RWPE2 (cell line): ENCODE measurements at regions not wholly inside any gene's neighbourhood (a gene's known extent, or its start where the extent isn't known, plus 50 kb on each side); places are given as distances from the start of the nearest gene placed in this dataset.

ENCODE experiments used
- ATAC-seq: fragments of 200-7000 bp; cut with Tn5 transposase; 3 replicates; pipeline ENCODE4 v1.9.1; 2021; ENCODE audit warnings: low read depth
- DNase-seq: peaks from one replicate; pipeline ENCODE4 v3.0.0-alpha.2; 2020; ENCODE audit warnings: low spot score
- H3K27ac ChIP-seq: fragments of 450-650 bp; 2 replicates; pipeline ENCODE4 v1.5.1; 2017; ENCODE audit warnings: mild to moderate bottlenecking; ENCODE audit not compliant: poor library complexity, severe bottlenecking
- H3K27me3 ChIP-seq: fragments of 250-450 bp; sonication (Bioruptor Pico); 2 replicates; pipeline ENCODE4 v1.5.1; 2021; ENCODE audit warnings: mild to moderate bottlenecking, moderate library complexity; ENCODE audit not compliant: insufficient read depth, poor library complexity, severe bottlenecking
- H3K36me3 ChIP-seq: fragments of 250-450 bp; sonication (Bioruptor Pico); 2 replicates; pipeline ENCODE4 v1.5.1; 2020; ENCODE audit warnings: low read depth, mild to moderate bottlenecking, moderate library complexity
- H3K4me1 ChIP-seq: fragments of 250-450 bp; sonication (Bioruptor Pico); 2 replicates; pipeline ENCODE4 v1.5.1; 2021; ENCODE audit warnings: mild to moderate bottlenecking, moderate library complexity; ENCODE audit not compliant: insufficient read depth, poor library complexity, severe bottlenecking
- H3K4me3 ChIP-seq: fragments of 250-450 bp; sonication (Bioruptor Pico); 2 replicates; pipeline ENCODE4 v1.5.1; 2021; ENCODE audit warnings: mild to moderate bottlenecking, moderate library complexity; ENCODE audit not compliant: severe bottlenecking
- H3K9me3 ChIP-seq: fragments of 250-450 bp; sonication (Bioruptor Pico); 2 replicates; pipeline ENCODE4 v1.5.1; 2021; ENCODE audit warnings: mild to moderate bottlenecking, moderate library complexity; ENCODE audit not compliant: severe bottlenecking
- TF ChIP-seq, protein P1 (sequence below): fragments of 450-650 bp; IDR thresholded peaks from one replicate; pipeline ENCODE4 v1.5.1; 2017; ENCODE audit warnings: mild to moderate bottlenecking, moderate library complexity; ENCODE audit not compliant: poor library complexity, severe bottlenecking

DNA sequence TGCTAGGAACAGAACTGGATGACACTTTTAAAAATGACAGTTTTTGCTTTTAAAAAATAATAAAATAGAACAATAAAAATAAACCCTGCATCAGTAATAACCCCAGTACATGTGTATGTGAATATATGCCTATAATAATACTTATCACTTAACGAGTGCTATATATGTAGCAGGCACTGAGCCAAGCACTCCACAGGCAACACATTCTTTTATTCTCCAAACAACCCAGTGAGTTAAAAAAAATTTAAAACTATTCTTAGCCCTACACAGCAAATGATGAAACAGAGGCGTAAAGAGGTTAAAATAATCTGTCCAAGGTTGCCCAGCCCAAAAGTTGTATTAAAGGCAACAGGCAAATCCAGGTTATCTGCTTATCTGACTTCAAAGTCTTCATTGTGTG, 124.5 kb upstream of the SMIM23 start:
- no peaks in the 10 kb centered on the region for H3K9me3 ChIP-seq
- no peak for DNase-seq
- TF ChIP-seq, protein P1, sequence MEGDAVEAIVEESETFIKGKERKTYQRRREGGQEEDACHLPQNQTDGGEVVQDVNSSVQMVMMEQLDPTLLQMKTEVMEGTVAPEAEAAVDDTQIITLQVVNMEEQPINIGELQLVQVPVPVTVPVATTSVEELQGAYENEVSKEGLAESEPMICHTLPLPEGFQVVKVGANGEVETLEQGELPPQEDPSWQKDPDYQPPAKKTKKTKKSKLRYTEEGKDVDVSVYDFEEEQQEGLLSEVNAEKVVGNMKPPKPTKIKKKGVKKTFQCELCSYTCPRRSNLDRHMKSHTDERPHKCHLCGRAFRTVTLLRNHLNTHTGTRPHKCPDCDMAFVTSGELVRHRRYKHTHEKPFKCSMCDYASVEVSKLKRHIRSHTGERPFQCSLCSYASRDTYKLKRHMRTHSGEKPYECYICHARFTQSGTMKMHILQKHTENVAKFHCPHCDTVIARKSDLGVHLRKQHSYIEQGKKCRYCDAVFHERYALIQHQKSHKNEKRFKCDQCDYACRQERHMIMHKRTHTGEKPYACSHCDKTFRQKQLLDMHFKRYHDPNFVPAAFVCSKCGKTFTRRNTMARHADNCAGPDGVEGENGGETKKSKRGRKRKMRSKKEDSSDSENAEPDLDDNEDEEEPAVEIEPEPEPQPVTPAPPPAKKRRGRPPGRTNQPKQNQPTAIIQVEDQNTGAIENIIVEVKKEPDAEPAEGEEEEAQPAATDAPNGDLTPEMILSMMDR = no peak
- no peaks in the 10 kb centered on the region for H3K36me3 ChIP-seq
- no peaks in the 10 kb centered on the region for H3K4me1 ChIP-seq
- H3K27me3 ChIP-seq = no peaks in the 10 kb centered on the region
- no peak for ATAC-seq
- H3K4me3 ChIP-seq = no peak overlapping the region
- H3K27ac ChIP-seq = no peak overlapping the region

DNA sequence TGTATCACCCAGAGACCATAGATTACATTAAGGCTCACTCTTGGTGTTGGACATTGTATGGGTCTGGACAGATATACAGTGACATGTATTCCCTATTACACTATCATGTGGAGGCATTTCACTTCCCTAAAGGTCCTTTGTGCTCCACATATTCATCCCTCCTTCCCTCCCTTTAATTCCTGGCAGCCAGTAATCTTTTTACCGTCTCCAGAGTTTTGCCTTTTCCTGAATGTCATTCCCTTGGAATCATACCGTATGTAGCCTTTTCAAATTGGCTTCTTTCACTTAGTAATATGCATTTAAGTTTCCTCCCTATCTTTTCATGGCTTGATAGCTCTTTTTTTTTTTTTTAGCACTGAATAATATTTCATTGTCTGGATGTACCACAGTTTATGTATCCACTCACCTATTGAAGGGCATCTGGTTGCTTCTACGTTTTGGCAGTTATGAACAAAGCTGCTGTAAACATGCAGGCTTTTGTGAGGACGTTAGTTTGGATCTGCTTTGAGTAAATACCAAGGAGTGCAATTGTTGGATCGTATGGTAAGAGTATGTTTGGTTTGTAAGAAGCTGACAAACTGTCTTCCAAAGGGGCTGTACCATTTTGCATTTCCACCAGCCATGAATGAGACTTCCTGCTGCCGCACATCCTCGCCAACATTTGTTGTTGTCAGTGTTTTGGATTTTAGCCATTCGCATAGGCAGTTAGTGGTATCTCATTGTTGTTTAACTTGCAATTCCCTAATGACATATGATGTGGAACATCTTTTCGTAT, 122.1 kb upstream of the SMIM23 start:
- no peaks in the 10 kb centered on the region for H3K27me3 ChIP-seq
- H3K4me3 ChIP-seq = no peak overlapping the region
- ATAC-seq (no peak), DNase-seq (no peak)
- H3K36me3 ChIP-seq = no peaks in the 10 kb centered on the region
- TF ChIP-seq, protein P1 = no peak
- peaks cover 9% of the 10 kb centered on the region for H3K4me1 ChIP-seq
- H3K9me3 ChIP-seq = no peaks in the 10 kb centered on the region
- H3K27ac ChIP-seq = no peak overlapping the region

DNA sequence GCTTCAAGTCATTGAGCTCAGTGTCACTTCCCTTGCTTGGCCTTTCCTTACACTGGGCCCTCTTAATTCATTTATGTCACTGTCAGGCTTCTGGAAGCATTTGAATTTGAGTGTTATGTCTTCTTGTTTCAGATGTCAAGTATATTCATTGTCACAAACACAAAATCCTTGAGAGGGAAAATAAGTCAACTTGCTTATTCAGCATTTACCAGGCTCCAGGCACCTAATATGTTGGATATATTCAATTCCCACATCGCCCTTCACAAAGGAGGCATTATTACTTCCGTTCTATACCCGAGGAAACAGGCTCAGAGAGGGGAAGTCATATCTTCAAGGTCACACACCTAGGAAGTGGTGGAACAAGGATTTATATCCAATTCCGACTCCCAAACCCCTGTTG, 121.1 kb upstream of the SMIM23 start:
- Histone ChIP-seq H3K4me1 (peaks cover 9% of the 10 kb centered on the region), H3K9me3 (no peaks in the 10 kb centered on the region), H3K4me3 (no peak overlapping the region), H3K27me3 (no peaks in the 10 kb centered on the region), H3K27ac (no peak overlapping the region), H3K36me3 (no peaks in the 10 kb centered on the region)
- TF ChIP-seq, protein P1 = no peak
- ATAC-seq = no peak
- no peak for DNase-seq

DNA sequence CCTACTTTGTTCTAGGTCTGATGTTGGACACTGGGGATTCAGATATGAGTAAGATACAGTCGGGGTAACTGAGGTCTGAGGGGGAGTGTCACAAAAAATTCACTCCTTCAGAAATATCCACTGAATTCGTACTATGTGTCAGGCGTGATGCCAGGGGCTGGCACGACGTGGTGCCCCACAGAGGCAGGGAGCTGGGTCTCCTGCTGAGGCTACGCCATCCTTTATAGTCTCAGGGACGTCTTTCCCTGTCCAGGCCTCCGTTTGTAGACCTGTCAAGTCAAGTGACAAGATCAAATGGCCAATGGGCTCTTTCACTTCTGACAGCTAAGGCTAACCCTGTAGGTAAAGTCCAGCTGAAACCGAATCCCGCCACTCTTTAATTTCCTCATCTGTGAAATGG, 118.8 kb upstream of the SMIM23 start:
- Histone ChIP-seq H3K9me3 (no peaks in the 10 kb centered on the region), H3K27ac (peak overlapping the region; percentile 43), H3K36me3 (no peaks in the 10 kb centered on the region), H3K27me3 (no peaks in the 10 kb centered on the region), H3K4me1 (peaks cover 9% of the 10 kb centered on the region), H3K4me3 (no peak overlapping the region)
- TF ChIP-seq, protein P1 = no peak
- DNase-seq (no peak), ATAC-seq (no peak)
